ENCODE measurements at regions not wholly inside any gene's neighbourhood (a gene's known extent, or its start where the extent isn't known, plus 50 kb on each side); places are given as distances from the start of the nearest gene placed in this dataset.

GRCh38 chr22:49238181-49239141 is 589.2 kb downstream of the BRD1 start (continued):
- TF ChIP-seq ZNF18 (CRISPR knock-in tag; IDR thresholded peaks at IDR 0.05; ENCODE audit: insufficient replicate concordance) (no peak), ZNF704 (CRISPR knock-in tag; IDR thresholded peaks at IDR 0.05; ENCODE audit: borderline replicate concordance) (no peak)

- 3% methylated on average over 7 of the region's 7 CpGs for WGBS (ENCODE audit: low lambda C conversion rate)
- in situ Hi-C loops (cut with HindIII; ENCODE audit: extremely low pct_ligation_motif_present, low pct_unique_long_range_greater_than_20kb) = no loop called here
- H4K20me1 ChIP-seq (ENCODE audit: insufficient read depth, low read length) = no peaks in the 10 kb centered on the region
- no peak for TF ChIP-seq ZNF317 (CRISPR knock-in tag; IDR thresholded peaks at IDR 0.05)
- TF ChIP-seq ZBTB7B (CRISPR knock-in tag; IDR thresholded peaks at IDR 0.05) = no peak
- TF ChIP-seq ATF7-NPFF (CRISPR knock-in tag; IDR thresholded peaks at IDR 0.05; ENCODE audit: low read depth) = no peak
- no peak for TF ChIP-seq NRL (CRISPR knock-in tag; IDR thresholded peaks at IDR 0.05; ENCODE audit: borderline replicate concordance)
- no peak for TF ChIP-seq ELF3 (CRISPR knock-in tag; IDR thresholded peaks at IDR 0.05)
- no peak for TF ChIP-seq MED1 (CRISPR knock-in tag; IDR thresholded peaks at IDR 0.05)
- TF ChIP-seq ZSCAN22 (CRISPR knock-in tag; IDR thresholded peaks at IDR 0.05) = no peak
- no peak for TF ChIP-seq POGK (CRISPR knock-in tag; conservative IDR thresholded peaks at IDR 0.05)
- TF ChIP-seq SRSF1 (optimal IDR thresholded peaks at IDR 0.05; ENCODE audit: low read depth, low read length) = no peak
- no peak for TF ChIP-seq POLR2AphosphoS2 (IDR thresholded peaks at IDR 0.05; ENCODE audit: low read depth, low read length)
- TF ChIP-seq GMEB1 (CRISPR knock-in tag; IDR thresholded peaks at IDR 0.05; ENCODE audit: borderline replicate concordance) = no peak
- TF ChIP-seq ZNF350 (CRISPR knock-in tag; IDR thresholded peaks at IDR 0.05; ENCODE audit: borderline replicate concordance, low read depth) = no peak
Observed at GRCh38 chr22:49237703-49238102, 590.0 kb downstream of the BRD1 start.

More at GRCh38 chr22:49237703-49238102, 590.0 kb downstream of the BRD1 start:
- no peaks in the 10 kb centered on the region for H3K9me3 ChIP-seq (ENCODE audit: low read length)
- no peak overlapping the region for H3K27ac ChIP-seq (ENCODE audit: extremely low read length, insufficient read depth, low read length)
- no peak overlapping the region for H3K4me3 ChIP-seq (replicated peaks in 1 of 3; ENCODE audit: insufficient read depth in 1 of 3, low read depth in 2 of 3, low read length in 3 of 3)
- H3K4me2 ChIP-seq (ENCODE audit: low read depth, low read length) = no peak overlapping the region
- no peak overlapping the region for H2AFZ ChIP-seq (ENCODE audit: low read length)
- H3K79me2 ChIP-seq (ENCODE audit: insufficient read depth, low read length) = no peaks in the 10 kb centered on the region
- H3K27me3 ChIP-seq (ENCODE audit: control insufficient read depth in 1 of 2, insufficient read depth in 2 of 2, low read length in 2 of 2) = peaks cover 8 to 48% of the 10 kb centered on the region in 2 experiments; a peak in 4 of 5 replicates
- no peak overlapping the region for H3K9ac ChIP-seq (ENCODE audit: insufficient read depth, low read depth, low read length)
- no TSS peak for BruUV-seq (replicated peaks)
- ATAC-seq (no peak), DNase-seq (ENCODE audit: low spot score) (no peak), FAIRE-seq (no peak)
- ChIA-PET POLR2A (no interaction called here), CTCF (ENCODE audit: low intra/inter-chr PET ratio, low total read pairs) (no interaction called here)
- H3K4me1 ChIP-seq (ENCODE audit: insufficient read depth, low read length) = no peaks in the 10 kb centered on the region
- intact Hi-C loops (cut with micrococcal nuclease; ENCODE audit: unreplicated experiment) = no loop called here
- H3K36me3 ChIP-seq (replicated peaks in 1 of 2; ENCODE audit: control insufficient read depth in 1 of 2, insufficient read depth in 2 of 2, low read length in 2 of 2) = no peaks in the 10 kb centered on the region

All from HepG2 (cell line).